ENCODE measurements at regions not wholly inside any gene's neighbourhood (a gene's known extent, or its start where the extent isn't known, plus 50 kb on each side); places are given as distances from the start of the nearest gene placed in this dataset.

DNA sequence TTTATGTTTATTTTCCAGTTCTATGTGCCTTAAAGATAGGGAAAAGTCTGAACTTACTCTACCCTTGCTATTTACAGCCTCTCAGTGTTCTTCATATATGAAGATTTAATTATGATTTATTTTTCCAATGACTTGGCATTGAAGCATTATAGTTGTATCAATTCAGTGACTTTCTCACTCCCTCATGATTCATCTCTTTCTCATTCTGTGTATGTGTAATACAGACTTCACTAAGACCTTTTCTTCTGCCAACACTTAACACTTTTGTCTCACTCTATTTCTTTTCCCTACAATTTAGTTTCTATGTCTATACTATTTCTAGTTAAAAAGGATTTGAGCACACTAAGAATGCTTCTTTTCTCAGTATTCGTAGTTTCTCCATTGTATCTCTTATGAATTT lies 1470.3 kb upstream of the ACVR2A start:
- TF ChIP-seq, protein P1, sequence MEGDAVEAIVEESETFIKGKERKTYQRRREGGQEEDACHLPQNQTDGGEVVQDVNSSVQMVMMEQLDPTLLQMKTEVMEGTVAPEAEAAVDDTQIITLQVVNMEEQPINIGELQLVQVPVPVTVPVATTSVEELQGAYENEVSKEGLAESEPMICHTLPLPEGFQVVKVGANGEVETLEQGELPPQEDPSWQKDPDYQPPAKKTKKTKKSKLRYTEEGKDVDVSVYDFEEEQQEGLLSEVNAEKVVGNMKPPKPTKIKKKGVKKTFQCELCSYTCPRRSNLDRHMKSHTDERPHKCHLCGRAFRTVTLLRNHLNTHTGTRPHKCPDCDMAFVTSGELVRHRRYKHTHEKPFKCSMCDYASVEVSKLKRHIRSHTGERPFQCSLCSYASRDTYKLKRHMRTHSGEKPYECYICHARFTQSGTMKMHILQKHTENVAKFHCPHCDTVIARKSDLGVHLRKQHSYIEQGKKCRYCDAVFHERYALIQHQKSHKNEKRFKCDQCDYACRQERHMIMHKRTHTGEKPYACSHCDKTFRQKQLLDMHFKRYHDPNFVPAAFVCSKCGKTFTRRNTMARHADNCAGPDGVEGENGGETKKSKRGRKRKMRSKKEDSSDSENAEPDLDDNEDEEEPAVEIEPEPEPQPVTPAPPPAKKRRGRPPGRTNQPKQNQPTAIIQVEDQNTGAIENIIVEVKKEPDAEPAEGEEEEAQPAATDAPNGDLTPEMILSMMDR (conservative IDR thresholded peaks at IDR 0.05 in 1 of 2, IDR thresholded peaks at IDR 0.05 in 1 of 2; ENCODE audit: low read depth in 1 of 2, low read length in 2 of 2) = no peak
- TF ChIP-seq EZH2 (IDR thresholded peaks at IDR 0.05; ENCODE audit: low read length, missing control alignments) = no peak

Data from fibroblast of lung (primary cell).